WERI-Rb-1 (cell line): ENCODE measurements at regions not wholly inside any gene's neighbourhood (a gene's known extent, or its start where the extent isn't known, plus 50 kb on each side); places are given as distances from the start of the nearest gene placed in this dataset.

Source experiments
- DNase-seq: peaks from one replicate; pipeline ENCODE4 v3.0.0-alpha.2; 2020
- H3K27ac ChIP-seq: fragments of 250-450 bp; sonication (Bioruptor Pico); 2 replicates; pipeline ENCODE4 v1.5.1; 2020; ENCODE audit warnings: mild to moderate bottlenecking, moderate library complexity
- H3K27me3 ChIP-seq: fragments of 250-450 bp; sonication (Bioruptor Pico); 2 replicates; pipeline ENCODE4 v1.5.1; 2021; ENCODE audit warnings: mild to moderate bottlenecking, low read depth, moderate library complexity; ENCODE audit not compliant: insufficient read depth, severe bottlenecking
- H3K36me3 ChIP-seq: fragments of 250-450 bp; sonication (Bioruptor Pico); 2 replicates; pipeline ENCODE4 v1.5.1; 2020; ENCODE audit warnings: mild to moderate bottlenecking, moderate library complexity
- H3K4me3 ChIP-seq: 2 replicates; pipeline ENCODE4 v1.5.1; 2011; ENCODE audit warnings: low read depth, mild to moderate bottlenecking, control low read depth, low read length
- H3K9me3 ChIP-seq: fragments of 250-450 bp; sonication (Bioruptor Pico); 2 replicates; pipeline ENCODE4 v1.5.1; 2021; ENCODE audit warnings: mild to moderate bottlenecking, moderate library complexity; ENCODE audit not compliant: severe bottlenecking
- TF ChIP-seq, protein P1 (sequence below): IDR thresholded peaks from 2 replicates; pipeline ENCODE4 v1.5.1; 2011; ENCODE audit warnings: low read depth, mild to moderate bottlenecking, control low read depth, inconsistent platforms, low read length

GRCh38 chr12:74900232-74900631, 309.4 kb downstream of the KCNC2 start:
- Histone ChIP-seq H3K27me3 (no peaks in the 10 kb centered on the region), H3K27ac (no peak overlapping the region), H3K9me3 (no peaks in the 10 kb centered on the region), H3K36me3 (no peaks in the 10 kb centered on the region), H3K4me3 (no peak overlapping the region)
- no peak for DNase-seq
- TF ChIP-seq, protein P1, sequence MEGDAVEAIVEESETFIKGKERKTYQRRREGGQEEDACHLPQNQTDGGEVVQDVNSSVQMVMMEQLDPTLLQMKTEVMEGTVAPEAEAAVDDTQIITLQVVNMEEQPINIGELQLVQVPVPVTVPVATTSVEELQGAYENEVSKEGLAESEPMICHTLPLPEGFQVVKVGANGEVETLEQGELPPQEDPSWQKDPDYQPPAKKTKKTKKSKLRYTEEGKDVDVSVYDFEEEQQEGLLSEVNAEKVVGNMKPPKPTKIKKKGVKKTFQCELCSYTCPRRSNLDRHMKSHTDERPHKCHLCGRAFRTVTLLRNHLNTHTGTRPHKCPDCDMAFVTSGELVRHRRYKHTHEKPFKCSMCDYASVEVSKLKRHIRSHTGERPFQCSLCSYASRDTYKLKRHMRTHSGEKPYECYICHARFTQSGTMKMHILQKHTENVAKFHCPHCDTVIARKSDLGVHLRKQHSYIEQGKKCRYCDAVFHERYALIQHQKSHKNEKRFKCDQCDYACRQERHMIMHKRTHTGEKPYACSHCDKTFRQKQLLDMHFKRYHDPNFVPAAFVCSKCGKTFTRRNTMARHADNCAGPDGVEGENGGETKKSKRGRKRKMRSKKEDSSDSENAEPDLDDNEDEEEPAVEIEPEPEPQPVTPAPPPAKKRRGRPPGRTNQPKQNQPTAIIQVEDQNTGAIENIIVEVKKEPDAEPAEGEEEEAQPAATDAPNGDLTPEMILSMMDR, result no peak

DNA sequence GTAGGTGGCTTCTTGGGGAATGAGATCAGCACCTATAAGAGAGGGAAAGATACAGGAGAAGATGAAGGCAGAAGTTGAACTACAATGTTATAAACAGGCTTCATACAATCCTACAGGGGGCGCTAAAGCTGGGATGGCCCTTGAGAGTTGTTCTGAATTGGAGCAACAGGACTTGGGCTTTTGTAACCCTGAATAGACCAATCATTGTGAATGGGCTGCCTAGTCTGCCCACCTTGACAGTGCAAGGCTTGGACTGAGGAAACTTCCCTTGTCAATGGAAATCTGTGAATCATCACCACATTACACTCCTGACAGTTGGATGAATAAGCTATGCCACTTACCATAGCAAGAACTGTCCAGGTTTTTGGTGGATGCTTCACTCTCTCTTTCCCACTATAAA, 306.1 kb downstream of the KCNC2 start:
- no peaks in the 10 kb centered on the region for H3K36me3 ChIP-seq
- TF ChIP-seq, protein P1, result peak; percentile 45
- no peak overlapping the region for H3K27ac ChIP-seq
- no peak for DNase-seq
- H3K4me3 ChIP-seq, result no peak overlapping the region
- no peaks in the 10 kb centered on the region for H3K27me3 ChIP-seq
- no peaks in the 10 kb centered on the region for H3K9me3 ChIP-seq

GRCh38 chr12:74906224-74906623, 303.4 kb downstream of the KCNC2 start:
- H3K27ac ChIP-seq, result no peak overlapping the region
- H3K36me3 ChIP-seq, result no peaks in the 10 kb centered on the region
- no peaks in the 10 kb centered on the region for H3K9me3 ChIP-seq
- no peak overlapping the region for H3K4me3 ChIP-seq
- TF ChIP-seq, protein P1, result no peak
- H3K27me3 ChIP-seq, result no peaks in the 10 kb centered on the region
- no peak for DNase-seq

- Histone ChIP-seq H3K27ac (no peak overlapping the region), H3K36me3 (no peaks in the 10 kb centered on the region), H3K4me3 (no peak overlapping the region), H3K27me3 (no peaks in the 10 kb centered on the region), H3K9me3 (no peaks in the 10 kb centered on the region)
- TF ChIP-seq, protein P1, result no peak
- no peak for DNase-seq
Measured at GRCh38 chr12:74910831-74911230, 298.8 kb downstream of the KCNC2 start.

DNA sequence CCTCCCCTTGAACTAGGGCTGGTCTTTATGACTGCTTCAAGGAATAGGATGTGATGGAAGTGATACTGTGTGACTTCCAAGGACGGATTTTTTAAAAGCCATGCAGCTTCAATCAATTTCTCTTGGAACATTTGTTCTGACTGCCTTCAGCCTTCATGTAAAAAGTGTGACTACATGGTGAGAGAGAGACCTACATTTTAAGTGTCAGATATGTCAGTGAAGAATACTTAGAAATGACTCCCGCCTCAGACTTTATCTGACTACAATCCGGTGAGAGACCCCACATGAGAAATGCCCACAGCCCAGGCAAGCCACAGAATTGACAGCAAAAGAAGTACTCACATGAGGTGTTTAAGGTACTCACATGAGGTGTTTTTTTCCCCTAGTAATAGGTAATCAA, 295.3 kb downstream of the KCNC2 start:
- Histone ChIP-seq H3K9me3 (no peaks in the 10 kb centered on the region), H3K27me3 (no peaks in the 10 kb centered on the region), H3K4me3 (no peak overlapping the region), H3K27ac (no peak overlapping the region), H3K36me3 (no peaks in the 10 kb centered on the region)
- no peak for DNase-seq
- TF ChIP-seq, protein P1, result no peak

GRCh38 chr12:74915718-74916117, 293.9 kb downstream of the KCNC2 start:
- TF ChIP-seq, protein P1, result no peak
- Histone ChIP-seq H3K9me3 (no peaks in the 10 kb centered on the region), H3K27ac (no peak overlapping the region), H3K36me3 (no peaks in the 10 kb centered on the region), H3K4me3 (no peak overlapping the region), H3K27me3 (no peaks in the 10 kb centered on the region)
- DNase-seq, result no peak
